Activated B cell treated with CpG ODN at 0.5 μM for 24 hours (primary cell): ENCODE measurements at regions not wholly inside any gene's neighbourhood (a gene's known extent, or its start where the extent isn't known, plus 50 kb on each side); places are given as distances from the start of the nearest gene placed in this dataset.

Source experiments
- ATAC-seq: fragments of 200-7000 bp; cut with Tn5 transposase; one replicate; pipeline ENCODE4 v1.10.0; 2021; ENCODE audit warnings: low read depth, mild to moderate bottlenecking, moderate library complexity
- CTCF ChIA-PET: fragments of 350-600 bp; sonication (Branson Sonifier 250); formaldehyde crosslinking; loops from one replicate; lab custom pipeline; 2021; ENCODE audit warnings: antibody characterized with exemption; lab: Charles Lee
- POLR2A ChIA-PET: fragments of 350-600 bp; sonication (Branson Sonifier 250); formaldehyde crosslinking; loops from one replicate; lab custom pipeline; 2021; ENCODE audit warnings: antibody characterized with exemption; lab: Charles Lee
- DNase-seq: peaks from one replicate; pipeline ENCODE4 v3.0.0; 2022
- H3K27ac Mint-ChIP-seq: one replicate; pipeline ENCODE4 v1.8.0; 2020; ENCODE audit warnings: mixed read lengths
- H3K27me3 Mint-ChIP-seq: one replicate; pipeline ENCODE4 v1.8.0; 2021; ENCODE audit warnings: mixed read lengths
- H3K36me3 Mint-ChIP-seq: one replicate; pipeline ENCODE4 v1.8.0; 2021; ENCODE audit warnings: low read depth, mixed read lengths
- H3K4me1 Mint-ChIP-seq: one replicate; pipeline ENCODE4 v1.8.0; 2021; ENCODE audit warnings: mixed read lengths
- H3K4me3 Mint-ChIP-seq: one replicate; pipeline ENCODE4 v1.8.0; 2020; ENCODE audit warnings: mild to moderate bottlenecking, mixed read lengths
- H3K9me3 Mint-ChIP-seq: one replicate; pipeline ENCODE4 v1.8.0; 2020; ENCODE audit warnings: mixed read lengths
- CTCF ChIP-seq: fragments of 200-600 bp; IDR thresholded peaks from one replicate; pipeline ENCODE4 v1.8.0; 2022; ENCODE audit warnings: antibody characterized with exemption, mild to moderate bottlenecking
- intact Hi-C: fragments of 100-400 bp; cut with micrococcal nuclease; formaldehyde crosslinking; loops from one replicate; pipeline ENCODE4 v1.15.1; 2024

GRCh38 chr6:110040716-110041115 is 62.6 kb downstream of the GPR6 start:
- TF ChIP-seq CTCF, result no peak
- no peaks in the 10 kb centered on the region for H3K36me3 Mint-ChIP-seq
- no peak for ATAC-seq
- no peak for DNase-seq
- no peaks in the 10 kb centered on the region for H3K27me3 Mint-ChIP-seq
- H3K4me1 Mint-ChIP-seq, result peaks cover 24% of the 10 kb centered on the region
- intact Hi-C loops, result no loop called here
- CTCF ChIA-PET, result interaction anchor here (1.0 to 5.5 kb wide), 20 partner anchors 9 to 853 kb away, joined by 3 to 196 read pairs (median 9); partner anchors contain the start of gene WASF1
- POLR2A ChIA-PET, result no interaction called here
- no peak overlapping the region for H3K27ac Mint-ChIP-seq
- H3K4me3 Mint-ChIP-seq, result no peak overlapping the region
- H3K9me3 Mint-ChIP-seq, result no peaks in the 10 kb centered on the region

GRCh38 chr6:110041126-110041525 is 63.0 kb downstream of the GPR6 start:
- CTCF ChIA-PET, result interaction anchor here (2.9 to 5.5 kb wide), 2 partner anchors 12 to 338 kb away, joined by 20 to 196 read pairs; no protein-coding TSS in a partner anchor
- no peak for TF ChIP-seq CTCF
- no peaks in the 10 kb centered on the region for H3K27me3 Mint-ChIP-seq
- H3K36me3 Mint-ChIP-seq, result no peaks in the 10 kb centered on the region
- H3K27ac Mint-ChIP-seq, result no peak overlapping the region
- no peak overlapping the region for H3K4me3 Mint-ChIP-seq
- ATAC-seq, result no peak
- DNase-seq, result no peak
- intact Hi-C loops, result no loop called here
- peaks cover 24% of the 10 kb centered on the region for H3K4me1 Mint-ChIP-seq
- POLR2A ChIA-PET, result no interaction called here
- no peaks in the 10 kb centered on the region for H3K9me3 Mint-ChIP-seq

GRCh38 chr6:110041830-110042229 is 63.7 kb downstream of the GPR6 start:
- no peak for DNase-seq
- H3K4me1 Mint-ChIP-seq, result peaks cover 24% of the 10 kb centered on the region
- H3K9me3 Mint-ChIP-seq, result no peaks in the 10 kb centered on the region
- ATAC-seq, result no peak
- POLR2A ChIA-PET, result no interaction called here
- no peaks in the 10 kb centered on the region for H3K36me3 Mint-ChIP-seq
- CTCF ChIA-PET, result no interaction called here
- intact Hi-C loops, result no loop called here
- no peaks in the 10 kb centered on the region for H3K27me3 Mint-ChIP-seq
- H3K27ac Mint-ChIP-seq, result no peak overlapping the region
- H3K4me3 Mint-ChIP-seq, result no peak overlapping the region
- no peak for TF ChIP-seq CTCF

DNA sequence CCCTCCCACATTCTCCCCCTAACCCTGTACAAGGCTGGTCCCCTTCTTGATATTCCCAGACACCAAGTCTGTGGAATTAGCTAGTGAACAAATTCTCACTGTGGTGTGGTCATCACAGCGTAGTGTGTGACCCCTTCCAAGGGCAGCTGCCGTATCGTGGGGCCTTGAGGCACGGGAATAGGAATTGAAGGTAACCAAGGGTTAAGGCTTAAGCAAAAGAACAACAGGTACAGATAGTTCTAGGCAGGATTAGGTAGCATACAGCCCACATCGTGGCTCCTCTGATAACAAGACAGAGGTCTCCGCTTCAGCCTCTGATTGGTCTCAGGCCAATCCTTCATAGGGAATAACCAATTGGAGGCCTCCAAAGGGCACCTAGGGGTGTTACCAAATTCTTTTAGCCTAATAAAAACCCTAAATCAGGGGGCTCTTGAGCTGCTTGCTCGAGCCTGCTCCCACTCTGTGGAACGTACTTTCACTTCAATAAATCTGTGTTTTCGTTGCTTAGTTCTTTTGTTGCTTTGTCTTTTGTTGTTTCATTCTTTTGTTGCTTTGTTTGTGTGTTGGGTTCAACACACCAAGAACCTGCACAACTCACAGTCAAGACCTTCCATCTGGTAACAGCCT is 64.7 kb downstream of the GPR6 start:
- Mint-ChIP-seq H3K27me3 (no peaks in the 10 kb centered on the region), H3K4me3 (no peak overlapping the region), H3K4me1 (peaks cover 24% of the 10 kb centered on the region), H3K27ac (no peak overlapping the region), H3K36me3 (no peaks in the 10 kb centered on the region), H3K9me3 (no peaks in the 10 kb centered on the region)
- no peak for DNase-seq
- ChIA-PET CTCF (interaction anchor here (1.0 to 1.6 kb wide), 2 partner anchors 135 to 338 kb away, joined by 4 to 5 read pairs; no protein-coding TSS in a partner anchor), POLR2A (no interaction called here)
- ATAC-seq, result no peak
- intact Hi-C loops, result no loop called here
- TF ChIP-seq CTCF, result no peak

DNA sequence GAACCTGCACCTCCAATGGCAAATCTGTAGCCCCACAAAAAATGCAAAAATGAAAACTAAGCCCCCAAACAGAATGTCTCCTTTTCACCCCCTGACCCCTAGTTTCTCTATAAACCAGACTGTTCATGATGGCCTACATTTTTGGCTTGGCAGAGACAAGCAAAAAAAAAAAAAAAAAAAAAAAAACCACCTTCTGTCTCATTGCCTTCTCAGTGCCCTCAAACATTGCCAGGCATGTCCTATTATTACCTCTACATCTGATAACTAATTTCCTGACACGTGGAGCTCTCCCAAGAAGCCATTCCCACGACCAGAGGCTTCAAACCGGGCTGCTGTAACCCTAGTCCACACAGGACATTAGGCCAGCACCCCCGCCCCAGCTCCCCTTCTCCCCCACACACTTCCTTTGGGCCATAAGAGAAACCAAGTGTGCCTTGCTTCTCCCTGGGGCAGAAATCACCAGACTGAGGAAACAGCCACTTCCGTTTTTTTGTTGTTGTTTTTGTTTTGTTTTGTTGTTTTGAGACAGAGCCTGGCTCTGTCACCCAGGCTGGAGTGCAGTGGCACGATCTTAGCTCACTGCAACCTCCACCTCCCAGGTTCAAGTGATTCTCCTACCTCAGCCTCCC is 65.4 kb downstream of the GPR6 start:
- Mint-ChIP-seq H3K4me3 (no peak overlapping the region), H3K4me1 (peaks cover 24% of the 10 kb centered on the region), H3K9me3 (no peaks in the 10 kb centered on the region), H3K27ac (no peak overlapping the region), H3K36me3 (no peaks in the 10 kb centered on the region), H3K27me3 (no peaks in the 10 kb centered on the region)
- ChIA-PET POLR2A (no interaction called here), CTCF (interaction anchor here (1.0 to 1.7 kb wide), 3 partner anchors 135 to 516 kb away, joined by 4 to 5 read pairs (median 4); no protein-coding TSS in a partner anchor)
- TF ChIP-seq CTCF, result no peak
- intact Hi-C loops, result no loop called here
- no peak for DNase-seq
- no peak for ATAC-seq
